ENCODE measurements at regions not wholly inside any gene's neighbourhood (a gene's known extent, or its start where the extent isn't known, plus 50 kb on each side); places are given as distances from the start of the nearest gene placed in this dataset.
"Not testable (repeated sequence)": the region's sequence is repeated elsewhere in the genome, so short reads cannot be mapped to it uniquely, and the experiment has no call there.

DNA sequence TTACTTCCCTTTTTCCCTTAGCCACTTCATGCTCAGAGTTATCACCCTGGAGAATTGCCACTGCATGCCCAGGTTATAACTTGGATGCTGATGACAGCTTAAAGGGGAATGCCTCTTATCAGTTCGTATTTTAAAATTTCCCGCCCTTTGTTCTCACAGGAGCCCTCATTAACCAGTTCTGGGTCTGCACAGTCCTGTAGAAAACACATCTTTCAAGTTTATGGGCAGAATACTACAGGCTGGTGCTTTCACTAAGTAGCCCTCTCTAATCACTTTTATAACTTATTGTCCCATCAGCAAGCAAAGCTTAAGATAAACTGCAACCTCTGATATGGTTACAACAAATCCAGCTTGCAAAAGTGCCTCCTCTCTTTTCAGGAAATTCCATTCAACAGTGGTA, 587.3 kb upstream of the UBE2E2 start:
- no peak for DNase-seq

DNA sequence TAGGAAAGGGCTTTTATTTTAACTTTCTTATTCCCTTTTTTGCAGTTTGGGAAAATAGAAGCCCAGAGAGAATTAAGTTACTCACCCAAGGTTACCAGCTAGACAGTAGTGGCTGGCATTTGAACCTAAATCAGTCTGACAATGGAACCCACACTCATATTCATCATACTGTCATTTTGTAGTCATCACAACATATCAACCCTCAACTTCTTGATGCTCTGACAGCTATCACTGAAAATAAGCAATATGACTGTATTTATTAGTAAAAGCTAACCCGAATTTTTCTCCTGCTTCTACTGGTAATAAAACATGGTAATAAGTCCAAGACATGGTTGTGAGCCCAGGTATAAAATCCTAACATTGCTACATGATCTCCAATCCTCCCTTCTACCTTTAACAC, 585.8 kb upstream of the UBE2E2 start:
- DNase-seq = no peak

GRCh38 chr3:22620498-22620897, 582.6 kb upstream of the UBE2E2 start:
- no peak for DNase-seq

- no peak for DNase-seq
Measured at GRCh38 chr3:22621205-22621809, 581.8 kb upstream of the UBE2E2 start.

GRCh38 chr3:22627993-22628499, 575.1 kb upstream of the UBE2E2 start:
- no peak for DNase-seq

DNA sequence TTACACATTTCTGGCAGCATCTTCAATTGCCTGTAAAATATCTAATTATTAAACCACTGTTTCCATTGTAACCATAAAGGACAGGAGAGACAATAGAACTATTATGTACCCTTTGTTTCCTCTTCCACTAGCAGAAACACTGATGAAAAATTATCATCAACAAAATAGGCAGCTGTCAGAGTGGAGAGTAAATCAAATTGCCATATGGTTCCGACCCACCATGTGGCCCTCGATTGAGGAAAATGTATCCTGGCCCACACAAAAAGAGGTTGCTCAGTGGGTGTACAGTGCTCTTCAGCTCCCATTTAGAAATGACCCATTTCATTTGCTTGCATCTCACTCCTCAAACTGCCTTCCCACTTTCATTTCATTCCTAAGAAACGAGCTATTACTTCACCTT, 570.6 kb upstream of the UBE2E2 start:
- DNase-seq = no peak

- DNase-seq = no peak
Measured at GRCh38 chr3:22634433-22634832, 568.7 kb upstream of the UBE2E2 start.

GRCh38 chr3:22659651-22660475, 543.3 kb upstream of the UBE2E2 start:
- DNase-seq = no peak

DNA sequence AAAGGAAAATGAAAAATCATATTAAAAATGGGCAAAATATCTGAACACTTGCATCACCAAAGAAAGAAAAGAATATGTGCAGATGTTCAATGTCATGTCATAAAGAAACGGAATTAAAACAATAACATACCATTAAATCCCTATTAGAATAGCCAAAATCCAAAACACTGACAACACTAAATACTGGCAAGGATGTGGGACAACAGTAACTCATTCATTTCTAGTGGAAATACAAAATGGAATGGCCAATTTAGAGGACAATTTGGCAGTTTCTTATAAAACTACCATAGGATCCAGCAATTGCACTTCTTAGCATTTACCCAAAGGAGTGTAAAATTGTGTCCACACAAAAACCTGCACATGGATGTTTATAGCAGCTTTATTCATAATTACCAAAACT, 542.5 kb upstream of the UBE2E2 start:
- no peak for DNase-seq

DNA sequence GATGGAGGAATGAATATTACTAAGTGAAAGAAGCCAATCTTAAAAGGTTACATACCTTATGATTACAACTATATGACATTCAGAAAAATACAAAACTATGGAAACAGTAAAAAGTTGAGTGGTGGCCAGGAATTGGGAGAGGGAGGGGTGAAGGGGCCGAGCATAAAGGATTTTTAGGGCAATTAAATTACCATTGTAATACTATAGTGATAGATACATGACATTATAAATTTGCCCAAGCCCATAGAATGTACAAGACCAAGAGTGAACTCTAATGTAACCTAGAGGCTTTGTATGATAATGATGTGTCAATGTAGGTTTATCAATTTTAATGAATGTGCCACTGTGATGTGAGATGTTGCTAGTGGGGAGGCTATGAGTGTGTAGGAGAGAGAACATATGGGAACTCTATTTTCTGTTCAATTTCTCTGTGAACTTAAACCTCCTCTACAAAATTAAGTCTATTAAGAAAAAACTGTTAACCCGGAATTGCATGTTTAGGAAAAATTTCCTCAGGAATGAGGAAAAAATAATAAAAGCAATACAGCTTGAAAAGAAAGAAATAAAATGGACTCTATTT, 541.9 kb upstream of the UBE2E2 start:
- no peak for DNase-seq

DNA sequence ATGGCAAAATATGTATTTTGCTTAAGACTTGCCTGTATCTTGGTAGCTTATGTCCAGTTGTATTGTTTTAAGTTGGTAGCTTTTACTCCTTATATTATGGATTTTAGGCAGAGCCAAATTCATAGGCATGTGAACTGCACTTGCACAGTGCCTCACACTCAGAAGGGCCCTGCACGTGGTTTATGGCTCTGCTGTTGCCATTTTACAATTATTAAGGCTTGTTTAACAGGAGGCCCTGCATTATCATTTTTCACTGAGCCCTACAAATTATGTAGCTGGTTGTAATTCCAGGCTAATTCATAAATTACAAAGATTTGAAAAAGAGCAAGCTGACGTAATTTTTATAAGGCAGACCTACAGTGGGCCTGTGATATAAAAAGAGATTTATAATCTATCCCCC, 537.6 kb upstream of the UBE2E2 start:
- DNase-seq = no peak

GRCh38 chr3:22666736-22667135, 536.4 kb upstream of the UBE2E2 start:
- DNase-seq = no peak

- DNase-seq = no peak
Measured at GRCh38 chr3:22671848-22672247, 531.3 kb upstream of the UBE2E2 start.

- no peak for DNase-seq
Measured at GRCh38 chr3:22684739-22685138, 518.4 kb upstream of the UBE2E2 start.

DNA sequence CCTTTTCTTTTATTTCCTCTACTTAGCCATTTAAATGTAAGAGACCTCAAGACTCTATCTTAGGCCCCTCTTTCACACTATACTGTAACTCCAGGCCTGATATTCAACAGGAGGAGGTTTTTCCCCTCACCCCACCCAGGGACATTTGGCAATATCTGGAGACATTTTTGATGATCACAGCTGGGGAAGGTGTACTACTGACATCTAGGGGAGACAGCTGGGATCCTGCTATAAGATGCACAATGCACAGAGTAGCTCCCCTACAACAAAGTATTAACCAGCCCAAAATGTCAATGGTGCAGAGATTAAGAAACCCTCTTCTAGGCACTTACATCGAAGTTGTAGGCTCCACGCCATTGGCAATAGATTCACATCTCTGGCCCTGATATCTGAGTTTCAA, 517.5 kb upstream of the UBE2E2 start:
- DNase-seq = no peak

- DNase-seq = no peak
Measured at GRCh38 chr3:22691407-22691806, 511.7 kb upstream of the UBE2E2 start.

DNA sequence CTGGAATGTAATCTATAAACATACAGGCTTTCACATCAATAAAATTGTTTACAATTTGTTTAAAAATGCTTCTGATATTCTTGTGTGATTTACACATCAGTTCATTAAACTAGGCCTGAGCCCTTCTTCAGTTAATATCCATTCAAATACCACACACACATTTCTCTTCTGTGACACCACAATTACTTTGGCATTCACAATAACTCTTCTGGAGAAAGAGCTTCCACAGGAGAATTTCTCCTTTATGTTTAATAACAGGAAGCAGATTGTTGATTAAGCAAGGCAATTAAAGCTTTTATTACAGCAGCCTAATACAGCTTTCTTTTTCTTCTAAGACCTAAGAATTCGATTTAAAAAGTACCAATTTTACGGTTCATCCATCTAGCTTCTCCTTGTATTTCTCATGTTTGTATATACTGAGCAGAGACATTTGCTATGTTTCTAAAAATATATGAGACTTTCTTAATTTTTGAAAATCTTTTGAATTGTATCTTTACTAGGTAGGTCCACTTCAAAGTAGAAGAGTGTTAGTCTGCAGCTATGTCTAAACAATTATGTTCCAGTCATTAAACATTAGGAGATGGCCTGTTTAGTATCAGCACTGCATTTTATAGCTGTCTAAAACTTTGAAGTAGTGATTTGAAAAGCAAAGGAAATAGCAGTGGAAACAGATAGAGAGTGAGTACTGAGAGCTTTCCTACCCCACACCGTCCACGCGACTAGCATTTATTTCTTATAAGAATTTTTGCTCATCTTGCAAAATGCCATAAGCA, 511.1 kb upstream of the UBE2E2 start:
- DNase-seq = no peak

- DNase-seq = no peak
Measured at GRCh38 chr3:22700876-22701275, 502.3 kb upstream of the UBE2E2 start.

- no peak for DNase-seq
Measured at GRCh38 chr3:22704166-22704565, 499.0 kb upstream of the UBE2E2 start.

- no peak for DNase-seq
Measured at GRCh38 chr3:22704571-22705354, 498.4 kb upstream of the UBE2E2 start.

DNA sequence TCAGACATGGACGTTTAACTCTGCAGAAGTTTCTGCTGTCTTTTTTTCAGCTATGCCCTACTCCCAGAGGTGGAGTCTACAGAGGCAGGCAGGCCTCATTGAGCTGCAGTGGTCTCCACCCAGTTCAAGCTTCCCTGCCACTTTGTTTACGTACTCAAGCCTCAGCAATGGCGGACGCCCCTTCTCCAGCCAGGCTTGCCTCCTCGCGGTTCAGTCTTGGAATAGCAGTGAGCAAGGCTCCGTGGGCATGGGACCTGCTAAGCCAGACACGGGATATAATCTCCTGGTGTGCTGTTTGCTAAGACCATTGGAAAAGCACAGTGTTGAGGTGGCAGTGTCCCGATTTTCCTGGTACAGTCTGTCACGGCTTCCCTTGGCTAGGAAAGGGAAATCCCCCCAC, 496.2 kb upstream of the UBE2E2 start:
- not testable (repeated sequence) for DNase-seq

- DNase-seq = peak; percentile 28
Measured at GRCh38 chr3:22713936-22714335, 489.2 kb upstream of the UBE2E2 start.

DNA sequence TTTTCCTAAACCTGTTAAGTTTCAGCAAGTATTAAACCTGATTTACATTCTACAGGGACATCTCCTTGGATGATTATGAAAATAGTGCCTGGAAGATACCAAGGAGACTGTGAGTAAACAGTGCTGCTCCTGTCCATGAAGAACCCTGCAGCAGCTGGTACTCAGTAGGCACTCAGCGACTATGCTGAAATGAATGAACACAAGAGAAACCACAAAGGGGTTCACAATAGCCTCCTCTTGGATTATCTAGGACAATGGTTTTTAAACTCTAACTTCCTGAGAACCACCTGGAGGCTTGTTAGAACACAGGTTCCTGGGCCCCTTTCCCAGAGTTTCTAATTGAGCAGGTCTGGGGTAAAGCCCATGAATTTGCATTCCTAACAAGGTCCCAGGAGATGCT, 488.4 kb upstream of the UBE2E2 start:
- DNase-seq = no peak
